GM19452 (cell line): ENCODE measurements at regions not wholly inside any gene's neighbourhood (a gene's known extent, or its start where the extent isn't known, plus 50 kb on each side); places are given as distances from the start of the nearest gene placed in this dataset.

Source experiments
- ATAC-seq: cut with Tn5 transposase; IDR thresholded peaks from one replicate; pipeline ENCODE4 v1.9.1; 2021; ENCODE audit not compliant: unreplicated experiment

GRCh38 chr6:8219352-8219943, 117.1 kb upstream of the EEF1E1 start:
- peak; percentile 78 for ATAC-seq

- ATAC-seq, result no peak
Observed at GRCh38 chr6:8218861-8219260, 116.5 kb upstream of the EEF1E1 start.

- ATAC-seq, result no peak
Observed at GRCh38 chr6:8215631-8216030, 113.3 kb upstream of the EEF1E1 start.

GRCh38 chr6:8213995-8214394, 111.6 kb upstream of the EEF1E1 start:
- no peak for ATAC-seq

- no peak for ATAC-seq
Observed at GRCh38 chr6:8212720-8213434, 110.5 kb upstream of the EEF1E1 start.

- ATAC-seq, result no peak
Observed at GRCh38 chr6:8207869-8208191, 105.5 kb upstream of the EEF1E1 start.

GRCh38 chr6:8207191-8207868, 105.0 kb upstream of the EEF1E1 start:
- ATAC-seq, result no peak

- ATAC-seq, result no peak
Observed at GRCh38 chr6:8203337-8203736, 101.0 kb upstream of the EEF1E1 start.

- no peak for ATAC-seq
Observed at GRCh38 chr6:8201679-8202078, 99.3 kb upstream of the EEF1E1 start.

GRCh38 chr6:8200255-8200654, 97.9 kb upstream of the EEF1E1 start:
- no peak for ATAC-seq

GRCh38 chr6:8195714-8196102, 93.4 kb upstream of the EEF1E1 start:
- ATAC-seq, result no peak

- no peak for ATAC-seq
Observed at GRCh38 chr6:8195040-8195713, 92.8 kb upstream of the EEF1E1 start.

GRCh38 chr6:8194490-8194889, 92.1 kb upstream of the EEF1E1 start:
- ATAC-seq, result no peak

GRCh38 chr6:8193541-8193940, 91.2 kb upstream of the EEF1E1 start:
- no peak for ATAC-seq

- ATAC-seq, result no peak
Observed at GRCh38 chr6:8192597-8192996, 90.2 kb upstream of the EEF1E1 start.

GRCh38 chr6:8192067-8192466, 89.7 kb upstream of the EEF1E1 start:
- no peak for ATAC-seq

- ATAC-seq, result no peak
Observed at GRCh38 chr6:8191629-8192028, 89.3 kb upstream of the EEF1E1 start.

GRCh38 chr6:8187209-8187608, 84.9 kb upstream of the EEF1E1 start:
- ATAC-seq, result no peak

GRCh38 chr6:8182902-8183665, 80.7 kb upstream of the EEF1E1 start:
- ATAC-seq, result no peak

- no peak for ATAC-seq
Observed at GRCh38 chr6:8181951-8182845, 79.8 kb upstream of the EEF1E1 start.
